Stomach (tissue), 8 donors: ENCODE measurements at regions not wholly inside any gene's neighbourhood (a gene's known extent, or its start where the extent isn't known, plus 50 kb on each side); places are given as distances from the start of the nearest gene placed in this dataset.

Experiments
- DNase-seq, 2 donors: peaks; one replicate each; pipeline versions ENCODE4 v3.0.0 to v3.0.0-alpha.2; 2013 to 2019
- H3K27ac ChIP-seq, 5 donors: fragments of 200-600 bp in 4 of 5; sonication (generic) in 4 of 5; one replicate each; pipeline ENCODE4 v1.5.1; 2013 to 2019; ENCODE audit warnings: mild to moderate bottlenecking in 1 of 5, moderate library complexity in 1 of 5
- H3K27me3 ChIP-seq, 3 donors: fragments of 200-600 bp; sonication (generic); one replicate each; pipeline ENCODE4 v1.5.1; 2017 to 2019; ENCODE audit warnings: mixed run types in 1 of 3
- H3K36me3 ChIP-seq, 4 donors: fragments of 200-600 bp; sonication (generic); 1 replicate in 3 of 4; 2 replicates in 1 of 4; pipeline ENCODE4 v1.5.1; 2016 to 2019
- H3K4me1 ChIP-seq, 4 donors: fragments of 200-600 bp; sonication (generic); one replicate each; pipeline ENCODE4 v1.5.1; 2016 to 2019
- H3K4me3 ChIP-seq, 4 donors: fragments of 200-600 bp; sonication (generic) in 3 of 4; one replicate each; pipeline ENCODE4 v1.5.1; 2016 to 2019; ENCODE audit warnings: mild to moderate bottlenecking in 1 of 4
- H3K9me3 ChIP-seq, 4 donors: fragments of 200-600 bp; sonication (generic); one replicate each; pipeline ENCODE4 v1.5.1; 2016 to 2019
- EP300 ChIP-seq: sonication (generic); formaldehyde crosslinking; IDR thresholded peaks from one replicate; pipeline ENCODE4 v1.6.1; 2017; ENCODE audit warnings: antibody characterized with exemption
- POLR2A ChIP-seq, 4 donors: fragments of 450-650 bp; IDR thresholded peaks; one replicate each; pipeline ENCODE4 v1.6.1; 2016; ENCODE audit warnings: antibody characterized with exemption in 4 of 4, control low read depth in 2 of 4, mild to moderate bottlenecking in 1 of 4, moderate library complexity in 1 of 4
- POLR2AphosphoS5 ChIP-seq, 3 donors: sonication (generic); formaldehyde crosslinking; IDR thresholded peaks; one replicate each; pipeline ENCODE4 v1.6.1; 2016; ENCODE audit warnings: antibody characterized with exemption in 3 of 3
- WGBS, 5 donors: extraction: QIAGEN DNeasy Blood & Tissue Kit in 3 of 5; methylation state at CpG; one replicate each; pipeline versions ENCODE4 v1.1.5 to v1.1.7; 2013 to 2018; 5-methylcytosine and 5-hydroxymethylcytosine counted together
- intact Hi-C: fragments of 100-400 bp; cut with DNase I; formaldehyde crosslinking; loops from one replicate; pipeline ENCODE4 v1.15.1; 2023; ENCODE audit warnings: low total_unique reads
- TF ChIP-seq, protein P1 (sequence below), 7 experiments: fragments of 450-650 bp in 4 of 7; fragments of 200-600 bp in 3 of 7; sonication (generic) in 3 of 7; IDR thresholded peaks; one replicate each; pipeline ENCODE4 v1.5.1; 2016 to 2019; ENCODE audit warnings: antibody characterized with exemption in 7 of 7, control low read depth in 2 of 7, mild to moderate bottlenecking in 1 of 7
- donor health status: healthy with polysubstance abuse.
- donor health status: Bipolar disorder and iron deficiency.
- donor health status: healthy.

DNA sequence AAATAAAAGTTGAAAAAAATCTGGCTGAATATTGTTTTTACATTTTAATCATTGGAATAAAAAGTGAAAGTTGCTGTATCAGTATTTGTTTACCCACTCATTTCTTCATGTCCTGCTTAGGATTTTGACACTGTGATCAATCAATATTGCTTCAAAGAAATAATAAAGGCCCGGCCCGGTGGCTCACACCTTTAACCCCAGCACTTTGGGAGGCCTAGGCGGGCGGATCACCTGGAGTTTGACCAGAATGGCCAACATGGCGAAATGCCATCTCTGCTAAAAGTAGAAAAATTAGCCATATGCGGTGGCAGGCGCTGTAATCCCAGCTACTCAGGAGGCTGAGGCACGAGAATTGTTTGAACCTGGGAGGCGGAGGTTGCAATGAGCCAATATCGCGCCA is 93.7 kb upstream of the CTNND2 start:
- Histone ChIP-seq H3K4me3 (no peak overlapping the region), H3K9me3 (peaks cover 0 to 18% (median 0%) of the 10 kb centered on the region in 4 donors), H3K4me1 (no peaks in the 10 kb centered on the region), H3K27ac (no peak overlapping the region), H3K27me3 (no peaks in the 10 kb centered on the region), H3K36me3 (no peaks in the 10 kb centered on the region)
- intact Hi-C loops = no loop called here
- WGBS, 5 donors = 89 to 93% (median 92%) methylated on average over 11 of the region's 11 CpGs
- no peak for DNase-seq
- TF ChIP-seq EP300 (no peak), POLR2AphosphoS5 (IDR thresholded peaks at IDR 0.05) (no peak), POLR2A (IDR thresholded peaks at IDR 0.05) (no peak)
- TF ChIP-seq, protein P1, sequence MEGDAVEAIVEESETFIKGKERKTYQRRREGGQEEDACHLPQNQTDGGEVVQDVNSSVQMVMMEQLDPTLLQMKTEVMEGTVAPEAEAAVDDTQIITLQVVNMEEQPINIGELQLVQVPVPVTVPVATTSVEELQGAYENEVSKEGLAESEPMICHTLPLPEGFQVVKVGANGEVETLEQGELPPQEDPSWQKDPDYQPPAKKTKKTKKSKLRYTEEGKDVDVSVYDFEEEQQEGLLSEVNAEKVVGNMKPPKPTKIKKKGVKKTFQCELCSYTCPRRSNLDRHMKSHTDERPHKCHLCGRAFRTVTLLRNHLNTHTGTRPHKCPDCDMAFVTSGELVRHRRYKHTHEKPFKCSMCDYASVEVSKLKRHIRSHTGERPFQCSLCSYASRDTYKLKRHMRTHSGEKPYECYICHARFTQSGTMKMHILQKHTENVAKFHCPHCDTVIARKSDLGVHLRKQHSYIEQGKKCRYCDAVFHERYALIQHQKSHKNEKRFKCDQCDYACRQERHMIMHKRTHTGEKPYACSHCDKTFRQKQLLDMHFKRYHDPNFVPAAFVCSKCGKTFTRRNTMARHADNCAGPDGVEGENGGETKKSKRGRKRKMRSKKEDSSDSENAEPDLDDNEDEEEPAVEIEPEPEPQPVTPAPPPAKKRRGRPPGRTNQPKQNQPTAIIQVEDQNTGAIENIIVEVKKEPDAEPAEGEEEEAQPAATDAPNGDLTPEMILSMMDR (IDR thresholded peaks at IDR 0.05) = no peak

DNA sequence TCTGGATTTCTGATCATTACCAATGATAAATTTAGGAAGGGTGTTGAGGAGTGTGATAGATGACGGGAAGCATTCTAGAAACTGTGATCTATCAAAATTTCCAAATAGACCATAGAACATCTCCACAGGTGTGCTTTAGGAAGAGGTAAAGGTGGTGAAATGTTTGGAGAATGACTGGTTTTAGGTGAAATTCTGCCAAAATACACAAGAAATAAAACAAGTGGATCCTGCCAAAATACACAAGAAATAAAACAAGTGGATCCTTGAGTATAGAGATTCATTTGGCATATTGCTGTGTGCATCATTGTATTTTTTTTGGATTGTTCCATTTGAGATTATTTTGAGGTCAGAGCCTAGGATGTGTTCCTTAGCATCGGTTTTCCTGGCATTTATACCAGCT is 88.3 kb upstream of the CTNND2 start:
- Histone ChIP-seq H3K9me3 (peaks cover 0 to 16% (median 0%) of the 10 kb centered on the region in 4 donors), H3K27ac (no peak overlapping the region), H3K4me1 (no peaks in the 10 kb centered on the region), H3K36me3 (no peaks in the 10 kb centered on the region), H3K4me3 (no peak overlapping the region), H3K27me3 (no peaks in the 10 kb centered on the region)
- intact Hi-C loops = no loop called here
- no peak for DNase-seq
- TF ChIP-seq EP300 (no peak), POLR2AphosphoS5 (IDR thresholded peaks at IDR 0.05) (no peak), POLR2A (IDR thresholded peaks at IDR 0.05) (no peak)
- TF ChIP-seq, protein P1 (IDR thresholded peaks at IDR 0.05) = no peak
- 81 to 94% (median 85%) methylated on average over 2 of the region's 2 CpGs for WGBS, 5 donors

DNA sequence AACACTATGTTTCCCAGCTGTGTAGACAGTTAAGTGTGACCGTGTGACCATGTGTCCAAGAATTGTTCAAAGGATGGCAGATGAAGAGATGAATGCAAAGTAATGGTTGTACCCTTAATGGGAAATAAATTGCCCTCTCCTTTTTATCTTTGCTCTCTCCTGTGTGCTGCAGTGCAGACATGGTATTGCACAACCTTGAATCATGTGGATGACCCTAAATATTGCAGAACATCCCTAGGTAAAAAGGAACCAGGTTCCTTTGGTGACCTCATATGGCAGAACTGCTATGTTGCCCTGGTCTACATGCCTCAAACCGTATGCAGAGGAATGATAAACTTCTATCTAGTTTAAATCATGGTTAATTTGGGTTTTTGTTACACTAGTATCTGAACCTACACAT is 81.7 kb upstream of the CTNND2 start:
- H3K27me3 ChIP-seq = no peaks in the 10 kb centered on the region
- H3K9me3 ChIP-seq = no peaks in the 10 kb centered on the region
- H3K4me3 ChIP-seq = no peak overlapping the region
- no peak for TF ChIP-seq EP300
- TF ChIP-seq, protein P1 (IDR thresholded peaks at IDR 0.05) = no peak
- TF ChIP-seq POLR2A (IDR thresholded peaks at IDR 0.05) = no peak
- no peak for TF ChIP-seq POLR2AphosphoS5 (IDR thresholded peaks at IDR 0.05)
- no peak for DNase-seq
- H3K4me1 ChIP-seq = no peaks in the 10 kb centered on the region
- 66 to 85% (median 74%) methylated on average over 2 of the region's 2 CpGs for WGBS, 5 donors
- H3K27ac ChIP-seq = no peak overlapping the region
- intact Hi-C loops = no loop called here
- no peaks in the 10 kb centered on the region for H3K36me3 ChIP-seq

DNA sequence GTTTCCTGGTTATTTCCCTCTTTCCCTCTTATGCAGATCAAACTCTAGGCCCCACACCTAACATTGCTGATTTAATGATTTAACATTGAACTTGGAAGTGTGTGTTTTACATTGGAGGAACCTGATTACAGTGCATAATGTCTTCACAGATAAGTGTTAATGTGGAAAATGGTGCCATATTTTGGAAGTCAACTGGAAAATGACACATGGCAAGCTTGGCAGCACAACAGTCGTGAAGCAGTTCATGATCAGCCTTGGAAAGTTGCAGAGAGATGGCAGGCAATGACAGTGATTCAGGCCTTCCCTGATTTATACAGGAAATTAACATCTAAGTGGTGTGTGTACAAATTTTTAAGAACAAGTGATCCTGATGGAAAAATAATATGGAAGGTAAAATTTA is 80.0 kb upstream of the CTNND2 start:
- H3K4me3 ChIP-seq = no peak overlapping the region
- H3K4me1 ChIP-seq = no peaks in the 10 kb centered on the region
- no peaks in the 10 kb centered on the region for H3K27me3 ChIP-seq
- 58 to 84% (median 77%) methylated on average over 1 of the region's 1 CpG for WGBS, 5 donors
- H3K9me3 ChIP-seq = peaks cover 0 to 8% (median 0%) of the 10 kb centered on the region in 4 donors
- no peak overlapping the region for H3K27ac ChIP-seq
- H3K36me3 ChIP-seq = no peaks in the 10 kb centered on the region
- TF ChIP-seq, protein P1 (IDR thresholded peaks at IDR 0.05) = no peak
- no peak for TF ChIP-seq POLR2AphosphoS5 (IDR thresholded peaks at IDR 0.05)
- no peak for DNase-seq
- intact Hi-C loops = no loop called here
